ENCODE measurements at regions not wholly inside any gene's neighbourhood (a gene's known extent, or its start where the extent isn't known, plus 50 kb on each side); places are given as distances from the start of the nearest gene placed in this dataset.
"Not testable (repeated sequence)": the region's sequence is repeated elsewhere in the genome, so short reads cannot be mapped to it uniquely, and the experiment has no call there.

- ATAC-seq (replicated peaks) = no peak
- no peak overlapping the region for H3K4me3 Mint-ChIP-seq
- H3K9me3 Mint-ChIP-seq = no peaks in the 10 kb centered on the region
- H3K27me3 Mint-ChIP-seq = peaks cover under 1% of the 10 kb centered on the region
- no peaks in the 10 kb centered on the region for H3K36me3 Mint-ChIP-seq (ENCODE audit: low read depth)
- H3K27ac Mint-ChIP-seq = no peak overlapping the region
- H3K4me1 Mint-ChIP-seq = no peaks in the 10 kb centered on the region
These were observed 318.5 kb upstream of the MAP3K7 start for GRCh38 chr6:90905351-90905750.

GRCh38 chr6:90900034-90900433 is 313.2 kb upstream of the MAP3K7 start:
- H3K4me1 Mint-ChIP-seq = no peaks in the 10 kb centered on the region
- H3K27me3 Mint-ChIP-seq = peaks cover 14% of the 10 kb centered on the region
- no peaks in the 10 kb centered on the region for H3K9me3 Mint-ChIP-seq
- H3K4me3 Mint-ChIP-seq = no peak overlapping the region
- H3K27ac Mint-ChIP-seq = no peak overlapping the region
- no peak for ATAC-seq (replicated peaks)
- H3K36me3 Mint-ChIP-seq (ENCODE audit: low read depth) = no peaks in the 10 kb centered on the region

- no peak for ATAC-seq (replicated peaks)
- no peaks in the 10 kb centered on the region for H3K36me3 Mint-ChIP-seq (ENCODE audit: low read depth)
- H3K4me3 Mint-ChIP-seq = no peak overlapping the region
- no peaks in the 10 kb centered on the region for H3K4me1 Mint-ChIP-seq
- H3K9me3 Mint-ChIP-seq = no peaks in the 10 kb centered on the region
- peaks cover 14% of the 10 kb centered on the region for H3K27me3 Mint-ChIP-seq
- no peak overlapping the region for H3K27ac Mint-ChIP-seq
These were observed 311.9 kb upstream of the MAP3K7 start for GRCh38 chr6:90898763-90899162.

GRCh38 chr6:90896075-90896547 is 309.2 kb upstream of the MAP3K7 start:
- no peak for ATAC-seq (replicated peaks)
- no peak overlapping the region for H3K27ac Mint-ChIP-seq
- H3K36me3 Mint-ChIP-seq (ENCODE audit: low read depth) = no peaks in the 10 kb centered on the region
- peaks cover 14% of the 10 kb centered on the region for H3K27me3 Mint-ChIP-seq
- no peak overlapping the region for H3K4me3 Mint-ChIP-seq
- no peaks in the 10 kb centered on the region for H3K9me3 Mint-ChIP-seq
- no peaks in the 10 kb centered on the region for H3K4me1 Mint-ChIP-seq

- ATAC-seq (replicated peaks) = no peak
- H3K27ac Mint-ChIP-seq = no peak overlapping the region
- no peaks in the 10 kb centered on the region for H3K9me3 Mint-ChIP-seq
- no peak overlapping the region for H3K4me3 Mint-ChIP-seq
- peaks cover 14% of the 10 kb centered on the region for H3K27me3 Mint-ChIP-seq
- H3K4me1 Mint-ChIP-seq = no peaks in the 10 kb centered on the region
- H3K36me3 Mint-ChIP-seq (ENCODE audit: low read depth) = no peaks in the 10 kb centered on the region
These were observed 308.6 kb upstream of the MAP3K7 start for GRCh38 chr6:90895299-90896074.

- no peak for ATAC-seq (replicated peaks)
- H3K27ac Mint-ChIP-seq = no peak overlapping the region
- no peaks in the 10 kb centered on the region for H3K36me3 Mint-ChIP-seq (ENCODE audit: low read depth)
- no peaks in the 10 kb centered on the region for H3K4me1 Mint-ChIP-seq
- peaks cover 14% of the 10 kb centered on the region for H3K27me3 Mint-ChIP-seq
- H3K4me3 Mint-ChIP-seq = no peak overlapping the region
- no peaks in the 10 kb centered on the region for H3K9me3 Mint-ChIP-seq
These were observed 307.6 kb upstream of the MAP3K7 start for GRCh38 chr6:90894285-90895130.

GRCh38 chr6:90893400-90893799 is 306.5 kb upstream of the MAP3K7 start:
- no peak overlapping the region for H3K27ac Mint-ChIP-seq
- no peak for ATAC-seq (replicated peaks)
- H3K9me3 Mint-ChIP-seq = no peaks in the 10 kb centered on the region
- H3K27me3 Mint-ChIP-seq = peaks cover 14% of the 10 kb centered on the region
- H3K4me3 Mint-ChIP-seq = no peak overlapping the region
- H3K4me1 Mint-ChIP-seq = no peaks in the 10 kb centered on the region
- H3K36me3 Mint-ChIP-seq (ENCODE audit: low read depth) = no peaks in the 10 kb centered on the region

- no peak for ATAC-seq (replicated peaks)
- no peak overlapping the region for H3K4me3 Mint-ChIP-seq
- H3K27me3 Mint-ChIP-seq = peaks cover 16% of the 10 kb centered on the region
- H3K27ac Mint-ChIP-seq = no peak overlapping the region
- no peaks in the 10 kb centered on the region for H3K9me3 Mint-ChIP-seq
- no peaks in the 10 kb centered on the region for H3K36me3 Mint-ChIP-seq (ENCODE audit: low read depth)
- no peaks in the 10 kb centered on the region for H3K4me1 Mint-ChIP-seq
These were observed 305.4 kb upstream of the MAP3K7 start for GRCh38 chr6:90892271-90892670.

- Mint-ChIP-seq H3K9me3 (no peaks in the 10 kb centered on the region), H3K27ac (no peak overlapping the region), H3K4me3 (no peak overlapping the region), H3K4me1 (no peaks in the 10 kb centered on the region), H3K27me3 (peaks cover 16% of the 10 kb centered on the region), H3K36me3 (ENCODE audit: low read depth) (no peaks in the 10 kb centered on the region)
- ATAC-seq (replicated peaks) = no peak
These were observed 304.5 kb upstream of the MAP3K7 start for GRCh38 chr6:90891355-90891754.

- no peaks in the 10 kb centered on the region for H3K36me3 Mint-ChIP-seq (ENCODE audit: low read depth)
- peaks cover 13% of the 10 kb centered on the region for H3K27me3 Mint-ChIP-seq
- H3K9me3 Mint-ChIP-seq = no peaks in the 10 kb centered on the region
- H3K4me1 Mint-ChIP-seq = no peaks in the 10 kb centered on the region
- no peak overlapping the region for H3K27ac Mint-ChIP-seq
- no peak overlapping the region for H3K4me3 Mint-ChIP-seq
- ATAC-seq (replicated peaks) = no peak
These were observed 303.9 kb upstream of the MAP3K7 start for GRCh38 chr6:90890683-90891330.

- Mint-ChIP-seq H3K4me1 (no peaks in the 10 kb centered on the region), H3K9me3 (peaks cover 1% of the 10 kb centered on the region), H3K36me3 (ENCODE audit: low read depth) (no peaks in the 10 kb centered on the region), H3K27ac (no peak overlapping the region), H3K4me3 (no peak overlapping the region), H3K27me3 (peaks cover 8% of the 10 kb centered on the region)
- ATAC-seq (replicated peaks) = no peak
These were observed 300.9 kb upstream of the MAP3K7 start for GRCh38 chr6:90887764-90888163.

GRCh38 chr6:90885611-90886056 is 298.8 kb upstream of the MAP3K7 start:
- Mint-ChIP-seq H3K9me3 (peaks cover 6% of the 10 kb centered on the region), H3K27me3 (peaks cover 16% of the 10 kb centered on the region), H3K4me1 (no peaks in the 10 kb centered on the region), H3K4me3 (no peak overlapping the region), H3K36me3 (ENCODE audit: low read depth) (no peaks in the 10 kb centered on the region), H3K27ac (no peak overlapping the region)
- no peak for ATAC-seq (replicated peaks)

GRCh38 chr6:90885137-90885536 is 298.3 kb upstream of the MAP3K7 start:
- not testable (repeated sequence) for H3K4me1 Mint-ChIP-seq; H3K27ac Mint-ChIP-seq; H3K4me3 Mint-ChIP-seq; H3K9me3 Mint-ChIP-seq; ATAC-seq (replicated peaks); H3K36me3 Mint-ChIP-seq (ENCODE audit: low read depth)
- peaks cover 16% of the 10 kb centered on the region for H3K27me3 Mint-ChIP-seq

GRCh38 chr6:90877616-90878015 is 290.7 kb upstream of the MAP3K7 start:
- no peak for ATAC-seq (replicated peaks)
- no peak overlapping the region for H3K4me3 Mint-ChIP-seq
- H3K9me3 Mint-ChIP-seq = peaks cover 6% of the 10 kb centered on the region
- H3K27me3 Mint-ChIP-seq = peaks cover 18% of the 10 kb centered on the region
- H3K4me1 Mint-ChIP-seq = no peaks in the 10 kb centered on the region
- no peak overlapping the region for H3K27ac Mint-ChIP-seq
- no peaks in the 10 kb centered on the region for H3K36me3 Mint-ChIP-seq (ENCODE audit: low read depth)
